C4-2B (cell line): ENCODE measurements at regions not wholly inside any gene's neighbourhood (a gene's known extent, or its start where the extent isn't known, plus 50 kb on each side); places are given as distances from the start of the nearest gene placed in this dataset.

Source experiments
- ZFX ChIP-seq: fragments of 450-650 bp; IDR thresholded peaks from 2 replicates; pipeline ENCODE4 v1.6.1; 2017
- TF ChIP-seq, protein P1 (sequence below): fragments of 450-650 bp; conservative IDR thresholded peaks from 2 replicates; pipeline ENCODE4 v1.5.1; 2017; ENCODE audit warnings: mild to moderate bottlenecking

DNA sequence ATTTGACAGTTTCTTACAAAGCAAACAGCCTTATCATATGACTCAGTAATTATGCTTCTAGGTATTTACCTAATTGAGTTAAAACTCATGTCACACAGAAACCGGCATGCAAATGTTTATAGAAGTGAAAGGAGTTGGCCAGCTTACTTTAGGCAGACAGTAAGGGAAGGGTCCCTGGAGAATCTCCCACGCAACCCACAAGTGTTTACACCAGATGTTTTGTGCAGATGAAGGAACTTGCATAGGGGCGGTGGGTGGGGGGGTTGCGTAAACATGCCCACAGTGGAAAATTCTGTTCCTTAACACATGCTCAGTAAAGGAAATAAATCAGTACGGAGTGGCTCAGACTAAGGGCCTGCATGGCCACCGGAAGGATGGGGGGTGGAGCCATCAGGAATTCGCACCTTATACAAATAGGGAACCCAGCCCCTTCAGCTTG, 330.5 kb upstream of the AADAT start:
- TF ChIP-seq, protein P1, sequence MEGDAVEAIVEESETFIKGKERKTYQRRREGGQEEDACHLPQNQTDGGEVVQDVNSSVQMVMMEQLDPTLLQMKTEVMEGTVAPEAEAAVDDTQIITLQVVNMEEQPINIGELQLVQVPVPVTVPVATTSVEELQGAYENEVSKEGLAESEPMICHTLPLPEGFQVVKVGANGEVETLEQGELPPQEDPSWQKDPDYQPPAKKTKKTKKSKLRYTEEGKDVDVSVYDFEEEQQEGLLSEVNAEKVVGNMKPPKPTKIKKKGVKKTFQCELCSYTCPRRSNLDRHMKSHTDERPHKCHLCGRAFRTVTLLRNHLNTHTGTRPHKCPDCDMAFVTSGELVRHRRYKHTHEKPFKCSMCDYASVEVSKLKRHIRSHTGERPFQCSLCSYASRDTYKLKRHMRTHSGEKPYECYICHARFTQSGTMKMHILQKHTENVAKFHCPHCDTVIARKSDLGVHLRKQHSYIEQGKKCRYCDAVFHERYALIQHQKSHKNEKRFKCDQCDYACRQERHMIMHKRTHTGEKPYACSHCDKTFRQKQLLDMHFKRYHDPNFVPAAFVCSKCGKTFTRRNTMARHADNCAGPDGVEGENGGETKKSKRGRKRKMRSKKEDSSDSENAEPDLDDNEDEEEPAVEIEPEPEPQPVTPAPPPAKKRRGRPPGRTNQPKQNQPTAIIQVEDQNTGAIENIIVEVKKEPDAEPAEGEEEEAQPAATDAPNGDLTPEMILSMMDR: no peak
- TF ChIP-seq ZFX: no peak
